ENCODE measurements at regions not wholly inside any gene's neighbourhood (a gene's known extent, or its start where the extent isn't known, plus 50 kb on each side); places are given as distances from the start of the nearest gene placed in this dataset.

GRCh38 chr1:185581020-185581419 lies 153.2 kb upstream of the HMCN1 start:
- peak; percentile 29 for DNase-seq (ENCODE audit: low spot score)

DNA sequence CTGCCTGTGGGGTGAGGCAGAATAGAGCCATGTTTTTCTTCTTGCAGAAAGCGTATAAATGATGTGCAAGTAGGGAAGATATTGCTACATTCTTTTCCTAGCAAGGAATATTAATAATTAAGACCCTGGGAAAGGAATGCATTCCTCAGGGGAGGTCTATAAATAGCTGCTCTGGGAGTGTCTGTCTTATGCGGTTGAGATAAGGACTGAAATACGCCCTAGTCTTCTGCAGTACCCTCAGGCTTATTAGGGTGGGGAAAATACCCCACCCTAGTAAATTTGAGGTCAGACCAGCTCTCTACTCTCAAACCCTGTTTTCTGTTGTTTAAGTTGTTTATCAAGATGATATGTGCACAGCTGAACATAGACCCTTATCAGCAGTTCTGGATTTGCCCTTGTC lies 155.9 kb upstream of the HMCN1 start:
- DNase-seq (ENCODE audit: low spot score) = no peak

DNA sequence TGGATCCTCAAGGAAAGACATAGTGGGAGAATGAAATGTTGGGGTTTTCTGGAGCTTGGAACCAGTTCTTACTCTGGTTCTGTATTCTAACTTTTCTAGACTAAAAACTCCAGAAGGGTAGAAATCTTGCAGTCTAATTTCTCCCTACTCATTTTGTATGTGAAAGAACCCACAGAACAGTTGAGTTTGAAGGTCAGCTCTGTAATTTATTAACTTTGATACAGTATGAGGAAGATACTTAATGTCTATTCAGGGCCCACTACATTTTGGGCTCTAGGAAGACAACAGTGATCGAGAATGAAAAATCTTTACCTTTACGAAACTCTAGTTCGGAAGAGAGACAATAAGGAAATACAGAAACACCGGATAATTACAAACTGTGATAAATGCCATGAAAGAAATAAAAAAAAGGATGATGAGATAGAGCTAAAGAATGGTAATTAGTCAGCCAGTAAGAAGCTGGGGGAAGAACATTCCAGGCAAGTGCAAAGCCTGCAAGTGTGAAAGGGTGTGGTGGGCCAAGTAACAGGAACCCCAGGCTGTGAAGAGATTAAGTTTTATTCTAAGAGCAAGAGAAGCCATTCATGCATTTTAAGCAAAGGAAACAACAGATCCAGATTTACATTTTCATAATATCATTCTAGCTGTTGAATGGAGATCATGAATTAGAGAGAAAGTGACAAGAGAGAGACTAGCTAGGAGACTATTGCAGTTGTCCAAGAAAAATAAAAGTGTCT lies 159.9 kb upstream of the HMCN1 start:
- no peak for DNase-seq (ENCODE audit: low spot score)

DNA sequence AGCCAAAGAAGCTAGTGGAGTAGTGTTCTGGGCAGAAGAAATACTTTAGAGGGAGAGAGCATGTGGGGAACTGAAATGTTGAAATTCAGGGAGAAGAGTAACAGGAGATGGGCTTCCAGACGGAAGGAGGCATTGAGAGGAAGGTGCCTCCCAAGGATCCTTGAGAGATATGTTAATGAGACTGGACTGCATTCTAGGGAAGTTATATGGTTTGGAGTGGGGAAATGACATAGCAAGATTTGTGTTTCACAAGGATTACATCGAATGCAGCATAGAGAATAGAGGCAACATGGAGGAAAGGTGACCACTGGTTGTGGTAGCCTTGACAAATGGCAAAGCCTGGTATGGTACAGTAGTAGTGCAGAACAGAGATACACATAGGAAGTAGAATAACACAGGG lies 160.5 kb upstream of the HMCN1 start:
- DNase-seq (ENCODE audit: low spot score) = no peak

DNA sequence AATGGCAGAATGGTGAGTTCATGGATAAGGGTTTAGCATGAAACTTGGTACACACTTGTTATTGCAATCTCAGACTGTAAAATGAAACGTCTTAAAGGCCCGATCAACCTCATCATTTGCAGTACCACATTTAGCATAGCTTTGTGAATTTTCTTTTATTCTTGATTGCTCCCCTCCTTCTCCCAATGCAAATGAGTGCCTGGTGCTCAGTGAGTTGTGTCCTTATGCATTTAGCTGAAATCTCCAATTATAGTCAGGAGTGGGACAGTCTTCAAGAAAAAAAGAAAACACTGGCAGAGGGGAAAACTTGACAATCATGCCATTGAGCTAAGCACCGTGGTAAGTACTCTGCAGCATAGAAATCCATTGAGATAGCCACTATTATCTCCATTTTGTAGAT lies 161.0 kb upstream of the HMCN1 start:
- no peak for DNase-seq (ENCODE audit: low spot score)

DNA sequence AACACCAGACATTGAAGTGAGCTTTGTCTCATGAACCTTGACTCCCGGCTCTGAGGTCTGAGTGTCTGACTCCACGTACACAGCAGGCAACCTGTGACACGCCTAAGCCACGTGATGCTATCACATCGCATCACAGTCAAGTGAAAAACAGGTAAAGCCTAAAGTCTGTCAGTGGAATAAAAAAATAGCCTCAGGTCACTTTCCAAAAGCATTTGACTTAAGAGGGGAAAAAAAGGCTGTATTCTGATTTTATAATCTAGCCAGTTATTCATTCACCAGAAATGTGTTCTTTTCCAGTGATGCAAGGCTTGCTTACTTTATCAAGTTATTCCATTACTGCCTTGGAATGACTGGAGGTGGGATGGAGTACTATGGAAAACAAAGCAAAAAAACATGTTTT lies 163.2 kb upstream of the HMCN1 start:
- no peak for DNase-seq (ENCODE audit: low spot score)

DNA sequence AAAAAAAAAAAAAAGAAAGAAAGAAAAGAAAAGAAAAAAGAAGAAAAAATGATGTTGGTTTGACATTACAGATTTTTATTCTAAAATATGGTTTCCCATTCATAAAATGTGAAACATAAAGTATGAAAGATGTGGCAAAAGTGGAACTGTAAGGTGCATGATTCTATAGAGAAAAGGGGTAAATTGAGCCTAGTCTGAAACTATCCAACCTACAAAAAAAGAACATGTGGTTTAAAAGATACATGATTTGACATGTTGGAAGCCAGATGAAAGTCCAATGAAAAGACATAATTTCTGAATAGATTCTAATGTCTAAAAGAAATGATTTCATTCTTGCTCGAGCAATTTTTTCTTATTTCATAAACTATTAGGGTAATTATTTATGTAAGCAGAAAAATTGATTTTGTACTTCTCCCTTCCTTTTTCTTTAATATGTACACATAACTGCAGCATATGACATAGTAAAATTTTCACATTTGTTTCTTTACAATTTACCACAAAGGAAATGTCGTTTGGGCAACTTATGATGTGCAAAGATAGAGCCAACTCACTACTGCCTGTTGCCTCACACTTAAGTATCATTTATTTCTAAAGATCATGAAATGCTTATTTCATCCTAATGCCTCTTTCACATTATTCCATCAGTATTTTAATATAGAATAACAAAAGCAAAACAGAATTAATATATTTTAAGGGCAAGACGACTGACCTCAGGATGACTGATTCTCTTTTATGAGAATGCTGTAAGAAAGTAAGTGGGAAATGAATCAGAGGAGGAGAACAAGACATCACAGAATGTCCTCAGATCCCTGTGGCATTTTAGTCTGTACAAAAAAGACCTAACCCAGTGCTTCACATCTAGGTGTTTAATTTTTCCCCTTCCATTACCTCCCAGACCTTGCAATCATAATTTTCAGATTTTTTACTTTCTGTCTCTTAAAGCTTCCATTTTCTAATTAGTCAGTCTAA lies 165.8 kb upstream of the HMCN1 start:
- DNase-seq (ENCODE audit: low spot score) = no peak

DNA sequence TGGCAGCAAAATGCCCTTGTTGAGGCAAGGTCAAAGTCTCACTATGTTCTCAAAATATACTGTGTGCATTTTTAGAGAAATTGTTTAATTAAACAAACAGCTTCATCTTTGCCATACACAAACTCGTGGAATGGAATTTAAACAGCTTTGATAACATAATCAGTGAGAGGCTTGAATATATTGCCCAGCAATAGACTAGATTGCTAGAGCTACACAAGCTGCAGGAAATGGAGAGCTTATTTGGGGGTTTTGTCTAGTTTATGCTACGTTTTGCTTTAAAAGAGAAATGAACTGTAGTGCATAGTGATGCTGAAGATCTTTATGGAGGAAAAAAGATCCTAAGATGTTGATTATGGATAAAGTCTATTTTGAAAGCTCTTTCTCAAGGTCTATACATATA lies 166.8 kb upstream of the HMCN1 start:
- no peak for DNase-seq (ENCODE audit: low spot score)

GRCh38 chr1:185566995-185567394 lies 167.2 kb upstream of the HMCN1 start:
- peak; percentile 61 for DNase-seq (ENCODE audit: low spot score)

- DNase-seq (ENCODE audit: low spot score) = peak; percentile 38
Observed at GRCh38 chr1:185565302-185565701, 168.9 kb upstream of the HMCN1 start.

DNA sequence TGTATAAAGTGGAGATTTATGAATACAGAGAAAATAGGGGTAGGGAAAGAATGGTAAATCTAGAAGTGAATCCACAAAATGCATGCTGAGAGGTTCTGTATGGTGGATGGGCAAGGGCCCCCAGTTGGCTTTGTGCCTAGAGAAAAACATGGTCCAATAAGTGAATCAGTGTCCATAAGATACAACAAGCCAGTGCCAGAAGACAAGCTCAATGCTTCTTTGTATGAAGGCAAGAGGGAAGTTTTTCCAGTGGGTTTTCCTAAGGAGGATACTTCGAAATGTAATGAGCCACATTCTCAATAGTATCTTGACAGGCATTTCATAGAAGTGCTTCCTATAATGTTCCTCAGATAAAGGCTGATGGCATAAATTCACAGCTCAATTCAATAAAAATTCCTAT lies 169.4 kb upstream of the HMCN1 start:
- no peak for DNase-seq (ENCODE audit: low spot score)

- DNase-seq (ENCODE audit: low spot score) = no peak
Observed at GRCh38 chr1:185562461-185563359, 171.5 kb upstream of the HMCN1 start.

DNA sequence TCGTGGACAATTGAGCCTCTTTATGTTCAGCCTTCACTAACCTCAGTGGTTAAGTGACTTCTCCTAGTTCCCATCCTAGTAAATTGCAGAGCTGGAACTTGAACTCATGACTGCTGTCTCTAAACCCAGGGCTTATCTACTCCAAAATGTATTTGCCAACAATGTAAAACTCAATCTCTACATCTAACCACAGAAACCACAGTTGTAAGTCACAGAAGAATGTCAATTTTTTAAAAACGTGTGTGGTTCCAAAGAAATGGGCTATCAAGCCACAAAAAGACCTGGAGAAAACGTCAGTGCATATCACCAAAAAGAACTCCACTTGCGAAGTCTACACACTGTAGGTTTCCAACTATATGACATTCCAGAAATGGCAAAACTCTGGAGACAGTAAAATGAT lies 172.6 kb upstream of the HMCN1 start:
- no peak for DNase-seq (ENCODE audit: low spot score)

DNA sequence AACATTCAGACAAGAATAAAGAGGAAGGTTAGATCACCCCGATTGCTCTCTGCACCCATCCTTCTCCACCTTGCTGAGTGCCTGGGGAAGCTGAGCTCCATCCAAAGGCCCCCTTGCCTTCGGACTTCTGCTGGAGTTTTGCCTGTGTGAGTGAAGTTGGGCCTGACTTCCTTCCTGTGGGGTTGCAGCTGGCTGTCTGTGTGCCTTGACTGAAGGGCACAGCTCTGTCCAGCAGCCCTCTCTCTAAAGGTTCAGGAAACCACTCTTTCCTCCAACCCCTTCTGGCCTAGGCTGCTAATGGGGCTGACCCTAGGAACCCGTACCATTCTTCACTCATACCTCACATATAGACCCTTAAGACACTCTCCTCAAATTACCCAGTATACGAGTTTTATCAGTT lies 173.4 kb upstream of the HMCN1 start:
- DNase-seq (ENCODE audit: low spot score) = no peak

GRCh38 chr1:185559684-185560331 lies 174.4 kb upstream of the HMCN1 start:
- DNase-seq (ENCODE audit: low spot score) = no peak

DNA sequence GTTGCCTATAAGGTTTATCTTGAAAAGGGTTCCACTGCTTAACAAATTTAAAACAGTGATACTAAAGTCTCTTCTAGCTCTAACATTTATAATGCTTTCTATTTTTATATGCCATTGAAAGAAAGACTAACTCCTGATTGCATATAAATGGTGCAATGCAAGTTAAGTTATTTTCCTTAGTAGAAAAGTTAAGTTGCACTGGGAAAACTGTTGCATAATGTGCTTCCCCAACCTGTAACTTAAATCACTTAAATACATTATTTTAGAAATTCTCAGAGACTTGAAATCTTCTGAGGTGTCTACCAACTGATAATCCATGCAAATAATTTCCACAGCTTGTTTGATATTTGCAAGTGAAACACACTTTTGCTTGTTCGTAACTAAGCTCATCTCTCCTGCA lies 175.0 kb upstream of the HMCN1 start:
- DNase-seq (ENCODE audit: low spot score) = no peak

DNA sequence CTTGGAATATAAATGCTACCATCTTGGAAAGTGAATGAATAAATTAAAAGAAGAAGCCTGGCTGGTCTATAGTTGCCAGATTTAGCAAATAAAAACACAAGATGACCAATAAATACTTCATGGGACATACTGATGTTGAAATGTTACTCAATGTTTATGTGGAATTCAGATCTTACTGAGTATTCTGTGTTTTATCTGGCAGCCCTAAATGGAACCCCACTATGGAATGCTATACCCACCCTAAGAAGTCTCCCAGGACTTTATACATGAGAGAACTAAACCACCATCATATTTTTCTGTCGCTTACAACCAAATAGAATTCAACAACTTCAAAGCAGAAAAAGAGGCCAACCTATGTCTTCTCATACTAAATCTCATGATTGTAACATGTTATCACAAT lies 177.6 kb upstream of the HMCN1 start:
- no peak for DNase-seq (ENCODE audit: low spot score)

DNA sequence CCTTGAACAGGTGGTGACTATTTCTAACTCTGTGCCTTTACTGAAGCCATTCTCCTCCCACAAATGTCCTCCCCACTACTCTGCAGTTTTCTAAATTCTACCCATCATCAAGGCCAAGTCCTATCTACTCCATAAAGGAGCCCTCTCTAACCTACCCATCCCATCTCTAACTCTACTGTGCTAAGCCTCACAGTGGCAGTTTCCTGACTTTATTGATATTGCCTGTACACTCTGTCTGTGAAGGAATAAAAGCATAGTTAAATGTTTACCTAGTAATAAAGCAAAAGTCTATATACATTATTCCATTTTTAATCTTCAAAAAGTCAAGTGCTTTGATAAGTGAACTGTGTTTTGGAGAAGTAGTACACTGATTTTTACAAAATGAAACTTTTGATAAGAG lies 178.4 kb upstream of the HMCN1 start:
- no peak for DNase-seq (ENCODE audit: low spot score)

- no peak for DNase-seq (ENCODE audit: low spot score)
Observed at GRCh38 chr1:185551008-185551407, 183.2 kb upstream of the HMCN1 start.

- DNase-seq (ENCODE audit: low spot score) = no peak
Observed at GRCh38 chr1:185549906-185550305, 184.3 kb upstream of the HMCN1 start.

- no peak for DNase-seq (ENCODE audit: low spot score)
Observed at GRCh38 chr1:185546029-185546428, 188.2 kb upstream of the HMCN1 start.

DNA sequence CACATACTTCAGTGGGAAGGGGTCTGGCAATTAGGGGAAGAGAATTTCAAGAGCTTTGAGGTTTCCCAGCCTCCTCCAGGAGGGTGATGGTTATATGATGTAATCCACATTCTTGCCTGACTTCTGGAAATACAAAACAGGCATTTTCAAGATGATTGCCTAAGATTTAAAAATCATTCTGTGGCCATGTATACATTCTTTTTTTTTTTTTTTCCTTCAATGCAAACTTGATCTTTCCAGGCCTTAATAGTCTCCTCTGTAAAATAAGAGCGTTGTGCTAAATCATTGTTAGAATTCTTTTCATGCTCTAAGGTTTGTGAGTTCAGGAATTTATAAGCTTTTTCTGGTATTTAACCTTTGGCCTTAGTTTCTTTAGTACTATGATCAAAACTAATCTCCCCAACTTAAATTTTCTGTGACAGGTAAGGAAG lies 192.3 kb upstream of the HMCN1 start:
- DNase-seq (ENCODE audit: low spot score) = no peak
